NCI-H2171 treated with DMSO at 0.1 percent for 48 hours (cell line): ENCODE measurements at regions not wholly inside any gene's neighbourhood (a gene's known extent, or its start where the extent isn't known, plus 50 kb on each side); places are given as distances from the start of the nearest gene placed in this dataset.
A peak's percentile ranks its signal among the peaks of the same experiment; 100 is the strongest.
"Not testable (repeated sequence)": the region's sequence is repeated elsewhere in the genome, so short reads cannot be mapped to it uniquely, and the experiment has no call there.

Experiments used
- DNase-seq: peaks from one replicate; lab custom pipeline; 2025; lab: John Stamatoyannopoulos, UW

DNA sequence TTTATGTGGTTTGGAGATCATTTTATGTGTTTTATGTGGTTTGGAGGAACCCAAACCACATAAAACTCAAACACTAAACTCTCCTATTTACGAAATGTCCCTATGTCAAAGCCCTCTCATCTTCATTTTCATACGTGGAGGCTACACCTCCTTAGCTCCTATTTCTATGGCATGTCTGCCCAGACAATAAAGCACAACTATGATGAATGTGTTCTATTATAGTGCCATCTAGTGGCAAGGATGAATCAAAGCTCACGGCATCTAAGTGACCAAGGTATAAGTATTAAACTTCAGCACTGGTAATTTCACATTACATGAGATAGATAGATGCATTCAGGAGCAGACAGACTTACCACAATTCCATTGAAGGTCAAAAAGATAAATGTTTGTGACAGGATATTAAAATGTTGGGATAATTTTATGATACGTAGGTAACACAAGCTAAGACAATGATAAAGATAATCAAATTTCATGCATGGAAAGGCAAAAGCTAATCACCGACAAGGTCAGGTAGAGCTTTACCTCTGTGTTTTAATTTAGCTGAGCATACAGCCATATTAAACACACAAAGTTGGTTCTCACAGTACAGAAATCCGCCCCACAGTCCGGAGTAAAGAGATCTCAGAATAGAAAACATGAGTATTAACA is 130.6 kb upstream of the FHIT start:
- DNase-seq, result peak; percentile 34

DNA sequence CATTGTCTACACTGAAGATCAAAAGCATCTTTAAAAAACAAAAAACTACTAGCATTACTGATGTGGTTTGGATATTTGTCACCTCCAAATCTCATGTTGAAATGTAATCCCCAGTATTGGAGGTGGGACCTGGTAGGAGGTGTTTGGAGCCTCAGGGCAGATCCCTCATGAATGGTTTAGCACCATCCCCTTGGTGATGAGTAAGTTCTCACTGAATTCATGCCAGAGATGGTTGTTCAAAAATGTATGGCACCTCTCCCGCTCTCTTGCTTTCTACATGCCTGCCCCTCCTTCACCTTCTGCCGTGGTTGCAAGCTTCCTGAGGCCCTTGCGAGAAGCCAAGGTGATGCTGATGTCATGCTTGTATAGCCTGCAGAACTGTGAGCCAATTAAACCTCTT is 136.6 kb upstream of the FHIT start:
- DNase-seq, result no peak

DNA sequence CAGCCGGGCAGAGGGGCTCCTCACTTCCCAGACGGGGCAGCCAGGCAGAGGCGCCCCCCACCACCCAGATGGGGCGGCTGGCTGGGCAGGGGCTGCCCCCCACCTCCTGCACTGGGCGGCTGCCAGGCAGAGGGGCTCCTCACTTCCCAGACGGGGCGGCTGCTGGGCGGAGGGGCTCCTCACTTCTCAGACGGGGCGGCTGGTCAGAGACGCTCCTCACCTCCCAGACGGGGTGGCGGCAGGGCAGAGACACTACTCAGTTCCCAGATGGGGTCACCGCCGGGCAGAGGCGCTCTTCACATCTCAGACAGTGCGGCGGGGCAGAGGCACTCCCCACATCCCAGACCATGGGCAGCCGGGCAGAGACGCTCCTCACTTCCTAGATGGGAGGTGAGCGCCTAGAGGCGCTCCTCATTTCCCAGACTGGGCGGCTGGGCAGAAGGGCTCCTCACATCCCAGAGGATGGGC is 142.3 kb upstream of the FHIT start:
- DNase-seq, result not testable (repeated sequence)

DNA sequence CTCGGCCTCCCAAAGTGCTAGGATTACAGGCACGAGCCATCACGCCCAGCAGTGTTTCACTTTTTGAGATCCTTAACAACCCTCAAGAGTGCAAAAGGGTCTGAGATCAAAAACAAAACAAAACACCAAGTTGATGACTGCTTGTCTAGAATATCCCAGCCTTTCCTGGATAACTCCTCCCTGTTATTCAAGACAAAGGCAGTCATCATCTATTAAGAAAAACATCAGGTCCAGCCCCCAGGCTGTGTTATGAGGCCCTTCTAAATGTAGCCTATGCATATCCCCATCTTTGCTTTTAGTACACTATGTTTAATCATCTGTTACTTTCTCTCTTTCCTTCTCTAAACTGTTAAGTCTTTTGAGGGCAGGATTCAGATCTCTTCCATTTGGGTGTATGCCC is 150.1 kb upstream of the FHIT start:
- DNase-seq, result no peak

DNA sequence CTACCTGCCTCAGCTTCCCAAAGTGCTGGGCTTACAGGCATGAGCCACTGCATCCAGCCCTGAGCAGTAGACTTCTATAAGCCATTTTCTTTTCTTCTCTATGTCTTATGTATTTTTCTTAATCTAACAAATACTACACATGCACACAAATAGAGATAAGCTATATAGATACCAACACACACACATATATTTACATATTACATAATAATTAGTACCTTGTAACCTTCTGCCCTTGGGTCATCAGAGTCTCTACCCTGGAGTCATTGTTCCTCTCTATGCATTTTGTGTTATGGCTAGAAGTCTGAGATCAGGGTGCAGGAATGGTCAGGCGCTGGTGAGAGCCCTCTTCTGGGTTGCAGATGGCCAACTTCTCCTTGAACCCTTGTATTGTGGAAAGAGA is 154.0 kb upstream of the PTPRG start:
- no peak for DNase-seq

DNA sequence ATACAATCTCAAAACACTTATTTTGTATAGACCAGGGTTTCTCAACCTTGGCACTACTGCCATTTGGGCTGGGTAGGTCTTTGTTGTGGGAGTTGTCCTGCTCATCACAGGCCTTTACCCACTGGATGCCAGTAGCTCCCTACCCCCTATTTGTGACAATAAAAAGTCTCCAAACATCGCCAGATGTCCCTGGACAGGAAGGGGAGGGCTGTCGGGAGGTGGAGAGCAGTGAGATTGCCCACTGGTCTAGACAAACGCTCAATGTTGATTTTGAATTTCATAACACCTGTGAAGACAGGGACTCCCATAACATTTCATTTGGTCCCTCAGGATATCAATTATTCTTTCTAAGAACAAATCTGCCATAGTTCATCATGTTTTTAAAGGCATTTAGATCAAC is 151.7 kb upstream of the PTPRG start:
- DNase-seq, result peak; percentile 43

DNA sequence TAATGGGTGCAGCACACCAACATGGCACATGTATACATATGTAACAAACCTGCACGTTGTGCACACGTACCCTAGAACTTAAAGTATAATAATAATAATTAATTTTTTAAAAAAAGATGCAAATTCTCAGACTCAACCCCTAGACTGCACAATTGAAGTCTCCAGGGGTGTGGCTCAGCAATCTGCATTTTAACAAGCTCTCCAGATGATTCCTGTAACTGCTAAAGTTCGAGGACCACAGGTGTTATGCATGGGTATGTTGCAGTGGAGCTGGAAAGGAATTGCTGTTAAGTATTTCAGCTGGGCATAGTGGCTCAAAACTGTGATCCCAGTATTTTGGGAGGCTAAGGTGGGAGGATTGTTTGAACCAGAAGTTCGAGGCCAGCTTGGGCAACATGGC is 151.0 kb upstream of the PTPRG start:
- not testable (repeated sequence) for DNase-seq

DNA sequence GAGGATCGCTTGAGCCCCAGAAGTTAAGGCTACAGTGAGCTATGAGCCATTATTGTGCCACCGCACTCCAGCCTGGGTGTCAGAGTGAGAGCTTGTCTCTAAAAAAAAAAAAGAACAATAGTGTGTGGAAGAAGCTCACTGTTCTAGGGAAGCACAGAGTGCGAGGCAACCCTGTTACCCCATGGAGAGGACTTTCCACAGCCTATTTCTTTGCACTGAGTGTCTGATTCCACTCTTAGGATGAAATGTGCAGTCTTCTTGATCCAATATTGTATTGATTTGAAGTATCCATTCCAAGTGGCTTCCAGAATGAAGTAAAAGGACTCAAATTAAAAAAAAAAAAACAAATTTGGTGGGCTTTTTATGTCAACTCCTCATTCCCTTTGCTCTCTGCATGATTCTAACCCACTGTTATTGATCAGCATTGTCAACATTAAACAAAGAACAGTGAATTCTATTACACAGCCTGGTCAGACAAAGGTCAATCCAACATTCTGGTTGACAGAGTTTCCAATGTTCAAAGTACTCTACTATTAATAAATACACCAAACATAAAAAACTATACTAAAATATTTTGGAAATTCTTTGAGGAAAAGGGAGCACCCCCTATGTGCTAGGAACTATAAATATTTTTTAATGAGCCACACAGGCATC is 150.2 kb upstream of the PTPRG start:
- DNase-seq, result no peak

DNA sequence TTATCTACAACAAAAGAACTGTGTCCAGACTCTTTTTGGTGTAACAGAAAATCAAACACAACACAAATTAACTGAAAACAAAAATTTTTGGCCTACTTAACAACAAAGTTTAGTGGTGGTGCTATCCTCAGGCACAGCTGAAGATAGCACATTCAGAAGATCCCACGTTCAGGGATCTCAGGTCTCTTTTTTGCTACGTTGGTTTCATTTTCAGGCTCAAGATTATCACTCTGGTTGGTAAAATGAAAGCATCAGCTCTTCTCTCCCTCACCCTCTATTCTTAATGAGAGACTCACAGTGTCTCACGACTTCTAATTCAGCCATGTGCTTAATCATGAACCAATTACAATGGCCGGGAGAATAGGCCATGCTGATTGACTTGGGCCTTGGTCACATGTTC is 146.9 kb upstream of the PTPRG start:
- no peak for DNase-seq

DNA sequence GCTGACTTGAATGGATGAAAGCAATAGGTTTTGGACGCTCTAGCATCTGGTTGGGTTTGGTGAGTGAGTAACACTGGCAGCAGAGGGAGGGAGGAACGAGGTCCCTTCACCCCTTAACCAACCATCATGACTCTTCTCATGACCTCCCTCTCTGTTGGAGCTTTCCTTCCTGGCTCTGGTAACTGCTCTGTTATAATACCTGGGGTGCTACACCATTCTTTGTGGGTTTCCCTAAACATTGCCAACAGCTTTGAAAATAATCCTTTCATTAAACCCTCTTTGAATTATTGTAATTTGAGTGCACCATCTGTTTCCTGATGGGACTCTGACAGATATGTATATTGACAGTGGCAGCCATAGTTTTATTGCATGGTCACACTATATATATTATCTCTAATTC is 146.2 kb upstream of the PTPRG start:
- DNase-seq, result peak; percentile 49

DNA sequence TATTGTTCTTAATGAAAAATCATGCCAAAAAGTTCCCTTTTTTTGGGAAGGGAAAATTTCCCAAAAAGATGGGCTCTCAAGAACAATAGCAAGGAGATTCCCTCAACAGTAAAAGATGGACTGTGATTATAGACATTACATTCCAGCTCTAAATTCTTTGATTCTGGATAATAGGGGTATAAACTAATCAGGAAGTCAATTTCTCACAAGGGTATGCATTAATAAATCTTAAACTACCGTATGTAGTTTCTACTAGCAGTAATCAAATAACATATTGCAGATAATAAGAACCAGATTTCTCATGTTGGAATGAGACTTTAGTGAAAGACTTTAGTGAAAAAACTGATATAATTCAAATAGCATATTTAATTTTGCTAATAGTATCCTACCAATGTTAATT is 144.8 kb upstream of the PTPRG start:
- DNase-seq, result no peak

DNA sequence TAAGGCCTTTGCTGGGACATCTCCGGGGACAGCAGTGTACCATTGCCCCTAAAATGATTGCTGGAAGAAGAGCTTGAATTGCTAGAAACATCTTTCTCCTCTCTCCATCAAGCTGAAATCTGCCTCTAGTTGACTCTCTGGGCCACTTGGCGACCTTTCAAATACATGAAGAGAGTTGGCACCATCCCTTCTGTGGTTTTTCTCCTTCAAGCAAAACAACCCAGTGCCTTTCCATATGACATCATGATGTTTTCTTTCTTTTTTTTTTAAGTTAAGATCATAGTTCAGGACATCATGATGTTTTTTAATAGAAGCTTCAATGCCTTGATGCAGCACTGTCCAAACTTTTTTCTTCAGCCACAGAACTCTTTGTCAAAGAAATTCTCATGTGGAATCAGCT is 144.0 kb upstream of the PTPRG start:
- no peak for DNase-seq

DNA sequence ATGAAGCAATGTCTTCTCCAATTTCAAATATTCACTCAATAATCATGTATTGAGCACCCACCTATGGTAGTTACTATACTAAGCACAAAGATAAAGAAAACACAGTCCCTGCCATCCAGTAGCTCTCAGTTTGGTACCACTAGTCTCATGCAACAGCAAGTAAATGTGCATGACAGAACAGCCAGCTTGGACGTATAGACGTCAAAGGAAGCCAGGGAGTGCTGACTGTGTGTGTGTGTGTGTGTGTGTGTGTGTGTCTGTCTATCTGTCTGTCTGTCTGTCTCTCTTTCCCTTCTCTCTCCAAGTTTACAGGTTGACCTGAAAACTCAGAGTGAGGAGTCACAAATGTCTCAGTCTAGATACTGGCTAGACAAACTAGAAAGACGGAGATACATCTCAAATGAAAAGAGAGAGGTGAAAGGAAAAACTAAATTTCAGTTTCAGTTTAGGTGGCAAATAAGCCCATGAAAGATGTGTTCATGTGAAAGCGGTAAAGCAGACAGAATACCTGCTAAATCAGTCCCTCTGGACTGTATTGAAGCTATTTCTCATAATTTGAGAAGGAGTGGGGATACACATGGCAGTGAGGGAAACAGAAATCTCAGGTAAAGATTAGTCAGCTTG is 141.1 kb upstream of the PTPRG start:
- no peak for DNase-seq

DNA sequence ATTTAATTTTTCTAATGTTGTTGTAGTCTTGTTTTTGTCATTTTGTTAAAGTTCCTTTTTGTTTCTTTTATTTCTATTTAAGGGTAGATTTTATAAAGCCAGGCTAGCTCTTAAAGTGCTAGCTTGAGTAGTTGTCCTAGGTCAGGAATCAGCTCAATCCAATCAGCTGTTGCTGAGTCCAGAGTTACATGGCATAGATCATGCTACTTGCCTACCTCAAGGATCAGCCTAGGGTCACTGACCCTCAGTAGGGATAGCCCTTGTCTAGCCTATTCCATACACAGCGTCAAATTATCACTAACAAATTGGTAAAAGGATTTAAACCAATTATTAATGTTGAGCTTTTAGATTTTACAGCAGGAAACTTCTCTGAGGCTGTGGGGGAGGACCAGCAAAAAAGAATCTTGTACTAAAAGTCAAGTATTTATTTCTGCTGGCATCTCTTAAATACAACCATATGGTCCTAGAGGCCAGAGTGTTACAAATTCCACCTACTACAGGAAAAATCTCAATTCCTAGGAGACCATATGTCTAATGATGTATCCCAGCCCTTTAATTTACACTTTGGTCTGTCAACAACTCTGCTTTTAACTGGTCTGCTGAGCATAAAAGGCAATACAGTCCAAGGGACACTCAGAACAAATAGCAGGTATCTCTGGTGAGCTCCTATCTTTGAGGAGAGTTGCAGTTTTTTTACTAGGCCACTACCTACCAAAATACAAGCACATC is 138.3 kb upstream of the PTPRG start:
- DNase-seq, result peak; percentile 54

DNA sequence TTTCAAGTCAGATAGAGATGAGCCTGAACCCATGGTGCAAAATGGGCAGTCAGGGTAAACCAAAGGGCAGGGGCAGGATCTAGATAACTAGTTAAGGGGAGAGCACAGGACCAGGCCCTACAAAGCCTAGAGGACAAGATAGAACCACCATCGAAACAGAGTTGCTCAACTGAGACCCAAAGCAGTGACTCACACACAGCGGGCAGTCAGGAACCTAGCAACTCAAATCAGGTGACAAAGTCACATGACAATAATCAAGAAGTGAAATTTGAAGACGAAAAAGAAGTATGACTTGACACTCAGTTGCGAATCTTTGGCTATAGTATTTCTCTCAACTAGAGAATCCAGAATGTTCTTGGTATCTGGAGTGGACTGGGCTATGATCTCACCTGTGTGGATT is 136.0 kb upstream of the PTPRG start:
- no peak for DNase-seq

DNA sequence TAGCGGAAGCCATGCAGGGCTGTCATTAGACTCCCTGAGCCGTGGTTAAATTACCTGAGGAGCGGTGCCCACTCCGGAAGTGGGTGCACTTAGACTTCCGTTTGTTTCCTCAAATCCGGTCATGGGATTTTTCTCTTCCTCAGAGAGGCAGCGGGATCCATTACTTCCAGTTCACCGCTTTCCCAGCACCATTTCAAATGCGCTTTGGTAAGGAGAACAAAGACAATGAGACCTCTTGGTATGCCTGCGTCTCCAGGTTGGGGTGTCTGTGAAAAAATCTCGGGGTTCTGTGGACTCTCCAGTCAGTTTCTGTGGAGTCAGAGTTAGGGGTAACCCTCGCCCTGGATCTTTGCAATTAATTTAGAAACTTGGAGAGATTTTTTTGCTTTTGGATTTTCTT is 132.3 kb upstream of the PTPRG start:
- DNase-seq, result no peak

DNA sequence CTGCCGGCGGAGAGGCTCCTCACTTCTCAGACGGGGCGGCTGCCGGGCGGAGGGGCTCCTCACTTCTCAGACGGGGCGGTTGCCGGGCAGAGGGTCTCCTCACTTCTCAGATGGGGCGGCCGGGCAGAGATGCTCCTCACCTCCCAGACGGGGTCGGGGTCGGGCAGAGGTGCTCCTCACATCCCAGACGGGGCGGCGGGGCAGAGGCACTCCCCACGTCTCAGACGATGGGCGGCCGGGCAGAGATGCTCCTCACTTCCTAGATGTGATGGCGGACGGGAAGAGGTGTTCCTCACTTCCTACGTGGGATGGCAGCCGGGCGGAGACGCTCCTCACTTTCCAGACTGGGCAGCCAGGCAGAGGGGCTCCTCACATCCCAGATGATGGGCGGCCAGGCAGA is 126.5 kb upstream of the PTPRG start:
- not testable (repeated sequence) for DNase-seq

DNA sequence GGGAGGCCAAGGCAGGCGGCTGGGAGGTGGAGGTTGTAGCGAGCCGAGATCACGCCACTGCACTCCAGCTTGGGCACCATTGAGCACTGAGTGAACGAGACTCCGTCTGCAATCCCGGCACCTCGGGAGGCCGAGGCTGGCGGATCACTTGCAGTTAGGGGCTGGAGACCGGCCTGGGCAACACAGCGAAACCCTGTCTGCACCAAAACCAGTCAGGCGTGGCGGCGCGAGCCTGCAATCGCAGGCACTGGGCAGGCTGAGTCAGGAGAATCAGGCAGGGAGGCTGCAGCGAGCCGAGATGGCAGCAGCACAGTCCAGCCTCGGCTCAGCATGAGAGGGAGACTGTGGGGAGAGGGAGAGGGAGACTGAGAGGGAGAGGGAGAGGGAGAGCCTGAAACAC is 126.0 kb upstream of the PTPRG start:
- not testable (repeated sequence) for DNase-seq

DNA sequence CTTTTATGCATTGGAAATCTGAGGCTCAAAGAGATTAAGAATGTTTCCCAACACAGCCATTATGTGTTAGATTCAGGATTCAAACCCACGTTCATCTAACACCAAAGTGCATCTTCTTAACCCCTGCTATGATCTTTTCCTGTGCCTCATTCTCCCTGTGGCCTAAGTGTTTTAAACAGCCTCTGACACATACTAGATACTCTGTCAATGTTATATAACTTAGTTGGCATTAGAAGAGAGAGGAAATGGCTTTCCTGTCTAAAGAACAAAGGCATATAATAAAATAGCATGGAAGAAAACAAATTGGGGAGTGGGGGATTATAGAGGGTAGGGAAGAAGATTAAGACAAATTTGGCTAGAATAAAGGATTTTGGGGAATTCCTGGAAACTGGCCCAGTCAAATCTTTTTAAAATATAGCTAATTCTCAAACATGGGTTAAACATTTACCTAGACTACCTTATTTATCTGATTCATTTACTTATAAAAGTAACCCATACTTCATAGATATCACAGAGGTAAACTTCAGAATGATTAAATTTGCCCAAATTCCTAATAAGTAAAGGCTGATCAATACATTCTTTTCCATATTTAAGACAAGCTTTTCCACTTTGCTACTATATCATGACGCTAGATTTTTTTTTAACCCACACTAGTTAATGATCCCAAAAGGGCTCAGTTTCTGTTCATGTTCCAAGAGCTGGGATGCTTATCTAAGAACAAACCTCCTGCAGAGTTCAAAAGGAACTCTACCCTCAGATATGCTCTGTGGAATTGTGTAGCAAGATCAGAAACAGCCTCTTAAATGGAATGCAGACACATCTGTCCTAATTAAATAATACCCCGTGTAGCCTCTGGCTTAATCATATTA is 122.9 kb upstream of the PTPRG start:
- peak; percentile 68 for DNase-seq

DNA sequence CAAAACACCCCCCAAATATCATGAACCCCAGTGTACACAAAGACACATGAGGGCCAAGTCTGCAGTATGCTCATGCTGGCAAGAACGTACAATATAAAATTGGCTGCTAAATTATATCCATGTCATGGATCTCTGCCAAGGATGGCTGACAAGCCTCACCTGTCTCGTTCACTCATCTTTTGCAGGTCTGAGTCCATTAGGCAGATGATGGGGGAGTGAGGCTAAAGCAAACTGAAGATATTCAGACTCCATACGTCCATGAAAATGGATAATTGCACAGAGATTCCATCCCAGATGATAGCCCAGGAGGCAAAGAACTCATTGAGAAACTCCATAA is 122.3 kb upstream of the PTPRG start:
- DNase-seq, result peak; percentile 68

DNA sequence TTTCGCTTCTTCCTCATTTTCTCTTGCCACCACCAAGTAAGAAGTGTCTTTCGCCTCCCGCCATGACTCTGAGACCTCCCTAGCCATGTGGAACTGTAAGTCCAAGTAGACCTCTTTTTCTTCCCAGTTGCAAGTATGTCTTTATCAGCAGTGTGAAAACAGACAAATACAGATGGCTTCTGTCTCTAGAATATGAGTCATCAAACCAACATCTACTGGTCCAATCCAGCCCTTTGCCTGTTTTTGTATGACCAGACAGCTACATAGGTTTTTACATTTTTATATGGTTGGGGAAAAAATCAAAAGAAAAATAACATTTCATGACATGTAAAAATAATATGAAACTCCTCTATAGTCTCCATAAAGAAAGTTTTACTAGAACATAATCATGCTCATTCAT is 118.7 kb upstream of the PTPRG start:
- DNase-seq, result no peak

DNA sequence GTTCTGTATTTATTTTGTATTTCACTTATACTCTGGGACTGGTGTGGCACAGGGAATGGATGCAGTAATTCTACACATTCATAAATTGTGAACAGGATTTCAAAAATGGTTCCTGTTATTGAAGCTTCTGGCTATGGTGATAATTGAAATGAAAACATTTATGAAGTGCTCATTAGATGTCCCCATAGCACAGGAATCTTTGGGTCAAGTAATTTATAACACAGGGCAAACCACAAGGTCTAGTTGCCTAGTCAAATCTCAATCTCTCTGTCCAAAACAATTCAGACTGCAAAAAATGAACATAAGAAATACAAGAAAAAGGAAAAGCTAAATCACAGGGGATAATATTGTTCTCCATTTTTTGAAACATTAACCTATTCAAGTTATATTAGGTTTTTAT is 117.5 kb upstream of the PTPRG start:
- DNase-seq, result no peak
